Cerebellar cortex (tissue), 1 donor: ENCODE measurements at regions not wholly inside any gene's neighbourhood (a gene's known extent, or its start where the extent isn't known, plus 50 kb on each side); places are given as distances from the start of the nearest gene placed in this dataset.

Source experiments
- DNase-seq: peaks from one replicate; pipeline ENCODE4 v3.0.0-alpha.2; 2015; ENCODE audit warnings: low spot score

DNA sequence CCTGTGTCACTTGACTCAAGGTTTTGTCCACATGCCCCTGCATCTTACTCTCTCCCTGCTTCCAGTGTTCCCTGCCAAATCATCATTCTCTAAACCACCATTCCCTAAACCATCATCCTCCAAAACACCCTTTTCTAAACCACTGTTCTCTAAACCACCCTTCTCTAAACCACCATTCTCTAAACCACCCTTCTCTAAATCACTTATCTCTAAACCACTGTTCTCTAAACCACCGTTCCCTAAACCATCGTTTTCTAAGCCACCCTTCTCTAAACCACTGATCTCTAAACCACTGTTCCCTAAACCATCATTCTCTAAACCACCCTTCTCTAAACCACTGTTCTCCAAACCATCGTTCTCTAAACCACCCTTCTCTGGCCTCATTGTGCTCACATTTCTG, 142.1 kb downstream of the CXCL12 start:
- no peak for DNase-seq

GRCh38 chr10:44242091-44242490, 142.8 kb downstream of the CXCL12 start:
- DNase-seq, result no peak

GRCh38 chr10:44240584-44241205, 144.2 kb downstream of the CXCL12 start:
- no peak for DNase-seq

DNA sequence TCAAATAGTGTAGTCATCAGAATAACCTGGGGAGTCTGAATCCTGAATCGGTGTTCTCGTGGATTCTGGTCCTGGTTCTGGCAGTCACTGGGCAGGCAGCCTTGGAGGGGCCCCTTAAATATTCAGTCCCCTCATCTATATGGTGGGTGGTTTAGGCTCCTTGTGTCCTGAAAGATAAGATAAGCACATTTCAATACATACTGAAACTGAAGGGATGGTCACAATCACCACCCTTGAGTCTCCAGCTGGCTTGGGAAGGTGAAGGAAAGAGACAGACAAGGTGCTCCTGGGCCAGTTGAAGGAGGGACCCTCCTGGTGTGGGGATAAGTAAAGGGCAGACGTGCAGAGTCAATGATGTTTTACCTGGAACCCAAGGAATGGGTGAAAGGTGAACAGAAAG, 146.7 kb downstream of the CXCL12 start:
- no peak for DNase-seq

DNA sequence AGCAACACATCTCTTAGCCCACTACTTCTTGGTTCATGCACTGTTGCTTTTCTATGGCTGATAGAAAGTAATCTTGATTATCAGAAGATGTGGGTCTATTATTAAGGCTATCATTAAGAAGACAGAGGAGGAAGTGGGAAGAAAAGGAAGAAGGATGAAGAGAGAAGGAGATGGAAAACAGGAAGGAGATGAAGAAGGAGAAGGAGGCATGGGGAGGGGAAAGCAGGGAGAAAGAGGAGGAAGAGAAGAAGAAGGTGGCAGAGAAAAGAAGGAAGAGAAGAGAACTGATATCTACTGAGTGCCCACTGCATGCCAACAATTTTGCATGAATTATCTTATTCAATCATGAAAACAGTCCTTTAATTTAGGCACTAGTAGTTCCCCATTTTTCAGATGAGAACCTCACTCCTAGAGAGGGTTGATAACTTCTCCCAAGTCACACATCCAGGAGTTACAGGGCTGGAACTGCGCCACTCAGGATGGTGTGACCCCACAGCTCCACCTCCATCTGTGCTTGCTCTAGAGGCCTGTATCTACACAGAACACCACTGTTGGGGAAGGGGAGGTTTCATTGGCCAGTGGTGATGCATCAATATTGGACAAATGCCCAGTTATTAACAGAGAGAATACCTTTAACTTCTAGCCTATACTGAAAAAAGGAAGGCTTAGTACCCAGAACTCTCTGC, 147.4 kb downstream of the CXCL12 start:
- DNase-seq, result no peak

DNA sequence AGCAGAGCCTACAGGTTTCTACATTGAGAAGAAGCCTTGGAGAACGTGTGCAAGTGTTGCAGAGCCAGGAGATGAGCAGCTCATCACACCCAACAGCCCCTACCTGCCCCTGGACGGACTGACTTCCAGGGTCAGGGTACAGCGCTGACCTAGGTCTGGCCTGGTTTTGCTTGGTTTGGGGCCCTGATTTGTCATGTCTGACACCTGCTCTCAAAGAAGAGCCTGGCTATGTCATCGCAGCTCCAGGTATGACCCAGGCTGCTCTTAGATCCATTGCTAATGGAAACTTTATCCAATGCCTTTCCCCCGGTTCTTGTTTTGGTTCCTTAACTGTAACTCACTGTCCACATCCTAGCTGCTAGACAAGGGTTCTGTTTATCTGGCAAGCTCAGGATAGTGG, 149.5 kb downstream of the CXCL12 start:
- no peak for DNase-seq

DNA sequence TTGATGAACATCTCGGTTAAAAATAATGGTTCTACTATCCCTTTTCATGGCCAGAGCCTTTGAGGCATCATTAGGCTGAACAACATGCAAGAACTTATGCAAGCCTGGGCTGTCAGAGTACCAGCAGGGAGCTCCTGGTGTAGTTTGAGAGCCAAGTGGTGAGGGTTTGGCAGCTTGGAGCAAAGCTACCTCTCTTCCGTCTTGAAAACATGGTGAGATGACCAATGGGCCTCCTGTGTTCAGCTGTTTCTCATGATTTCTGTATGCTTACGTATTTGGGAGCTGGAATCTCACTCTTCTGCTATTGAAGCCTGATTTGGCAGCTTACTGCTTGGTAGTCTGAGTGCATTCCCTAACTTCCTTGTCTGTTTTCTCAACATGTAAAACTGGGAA, 150.4 kb downstream of the CXCL12 start:
- peak; percentile 9 for DNase-seq

DNA sequence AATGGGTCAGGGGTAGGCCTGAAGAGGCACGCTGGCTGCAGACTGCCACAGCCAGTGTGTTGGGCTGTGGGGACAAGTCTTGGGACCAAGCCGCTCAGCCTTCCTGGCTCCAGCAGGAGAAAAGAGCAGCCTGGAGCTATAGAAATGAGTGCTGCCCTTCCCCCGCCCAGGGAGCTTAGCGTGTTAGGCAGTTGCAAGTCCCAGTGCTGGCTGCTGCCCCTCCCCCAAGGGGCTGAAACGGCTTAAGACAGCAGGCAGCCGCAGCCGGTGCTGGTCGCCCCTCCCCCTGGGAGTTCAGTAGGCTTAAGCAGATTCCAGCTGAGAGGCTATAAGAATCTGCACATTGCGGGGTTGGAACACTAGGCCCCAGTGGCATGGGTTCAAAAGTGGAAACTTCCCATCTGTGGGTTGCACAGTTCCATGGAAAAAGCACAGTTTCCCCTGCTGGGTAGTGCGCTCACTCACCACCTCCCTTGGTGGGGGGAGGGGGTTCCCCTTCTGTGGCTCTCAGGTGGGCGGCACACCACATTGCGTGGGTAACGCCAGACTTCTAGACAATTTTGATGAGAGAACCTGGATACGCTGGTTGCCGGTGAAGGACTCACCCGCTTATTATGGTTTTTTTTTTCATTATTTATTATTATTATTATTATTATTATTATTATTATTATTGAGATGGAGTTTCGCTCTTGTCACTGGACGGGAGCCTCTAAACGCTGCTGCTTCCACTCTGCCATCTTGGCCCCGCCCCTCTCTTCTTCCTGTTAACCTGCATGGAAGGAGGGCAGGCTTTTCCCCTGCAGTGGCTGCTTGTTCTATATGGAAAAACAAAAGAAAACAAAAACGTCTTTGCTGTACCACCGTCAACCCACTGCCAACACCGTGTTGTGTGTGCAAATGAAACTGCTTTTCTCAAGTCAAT, 151.1 kb downstream of the CXCL12 start:
- no peak for DNase-seq

GRCh38 chr10:44217274-44217820, 167.6 kb downstream of the CXCL12 start:
- DNase-seq, result no peak

GRCh38 chr10:44216073-44216472, 168.8 kb downstream of the CXCL12 start:
- no peak for DNase-seq

GRCh38 chr10:44209811-44210210, 175.1 kb downstream of the CXCL12 start:
- DNase-seq, result no peak

DNA sequence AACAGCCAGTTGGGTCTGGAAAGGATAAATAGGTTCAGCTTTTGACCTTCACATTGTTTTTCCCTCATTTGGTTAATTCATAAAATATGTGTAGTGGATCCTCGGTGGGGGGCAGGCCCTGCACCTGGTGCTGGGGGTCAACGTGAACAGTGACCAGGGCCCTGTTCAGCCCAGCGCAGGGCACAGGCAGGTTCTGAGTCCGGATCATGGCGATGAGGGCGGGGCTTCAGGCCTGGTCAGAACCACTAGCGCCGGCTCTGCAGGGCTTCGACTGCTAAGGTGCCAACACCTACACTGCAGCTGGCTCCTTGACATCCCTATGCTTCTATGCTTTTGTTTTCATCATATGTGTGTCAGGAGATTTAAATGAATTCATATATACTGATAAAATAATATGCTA, 177.7 kb downstream of the CXCL12 start:
- DNase-seq, result no peak

DNA sequence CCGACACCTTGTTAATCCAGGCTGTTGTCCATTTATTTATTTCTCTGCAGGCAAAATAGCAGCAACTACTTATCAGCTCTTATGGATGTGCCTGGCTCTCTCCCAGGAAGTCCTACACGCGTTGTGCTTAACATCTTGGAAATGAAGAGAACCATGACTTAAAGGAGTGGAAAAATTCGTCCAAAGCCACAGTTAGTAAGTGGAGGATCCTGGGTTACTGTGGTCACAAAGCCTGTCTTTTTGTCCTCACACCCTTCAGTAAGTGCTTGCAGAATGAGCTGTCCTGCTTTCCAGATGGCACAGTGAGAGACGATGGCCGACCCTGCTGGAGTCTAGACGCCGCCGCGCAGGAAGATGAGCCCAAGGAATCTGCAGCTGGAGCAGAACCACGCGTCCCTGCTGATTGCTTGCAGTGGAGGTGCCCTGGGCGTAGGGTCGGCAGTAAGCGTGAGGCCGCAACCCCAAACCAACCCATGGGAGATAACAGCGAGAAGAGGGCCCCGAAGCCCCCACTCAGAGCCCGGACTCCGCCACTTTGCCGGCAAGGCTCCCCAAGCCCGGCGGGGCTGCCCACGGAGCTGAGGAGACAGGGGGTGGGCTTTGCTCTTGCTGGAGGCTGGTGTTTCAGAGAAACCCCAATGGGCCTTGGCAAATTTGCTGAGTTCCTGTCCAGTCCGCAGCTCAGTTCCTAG, 178.6 kb downstream of the CXCL12 start:
- DNase-seq, result no peak

DNA sequence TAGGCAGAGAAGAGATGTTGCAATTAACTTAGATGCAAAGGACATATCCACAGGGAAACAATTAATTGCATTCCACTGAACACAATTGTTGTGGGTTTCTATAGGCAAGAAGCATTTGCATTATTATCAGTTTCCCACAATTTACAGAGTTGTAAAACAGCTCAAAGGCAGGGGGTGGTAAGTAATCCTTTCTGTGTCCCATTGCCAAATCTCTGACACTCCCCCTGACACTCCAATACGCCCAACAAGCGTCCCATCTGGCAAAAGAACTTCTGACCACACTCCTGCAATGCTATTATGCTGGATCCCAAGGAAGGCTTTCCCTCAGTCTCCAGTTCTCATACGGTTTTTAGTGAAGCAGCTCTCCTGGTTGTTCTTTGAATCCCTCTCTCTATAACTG, 179.8 kb downstream of the CXCL12 start:
- DNase-seq, result no peak

GRCh38 chr10:44203535-44203934, 181.4 kb downstream of the CXCL12 start:
- no peak for DNase-seq

GRCh38 chr10:44202952-44203351, 181.9 kb downstream of the CXCL12 start:
- DNase-seq, result no peak

DNA sequence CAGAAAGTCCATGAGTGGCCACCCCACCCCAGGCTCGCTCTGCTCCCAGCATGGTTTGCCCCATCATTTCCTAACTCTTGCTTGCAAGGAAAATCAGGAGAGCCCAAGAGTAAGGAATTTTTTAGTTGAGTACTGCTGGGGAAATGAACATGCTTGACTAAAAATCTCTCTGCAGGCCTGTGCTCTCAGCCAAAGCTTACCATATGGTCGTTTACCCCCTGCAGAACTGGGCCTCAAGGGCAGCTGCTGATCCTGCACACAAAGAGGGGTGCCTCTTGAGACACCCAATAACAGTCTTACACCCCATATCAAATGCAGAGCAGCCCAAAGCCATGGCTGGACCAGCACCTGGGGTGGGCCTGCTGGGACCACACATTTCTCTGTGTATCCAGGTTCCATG, 183.2 kb downstream of the CXCL12 start:
- DNase-seq, result peak; percentile 53

- DNase-seq, result no peak
These were observed 183.9 kb downstream of the CXCL12 start for GRCh38 chr10:44201011-44201410.

DNA sequence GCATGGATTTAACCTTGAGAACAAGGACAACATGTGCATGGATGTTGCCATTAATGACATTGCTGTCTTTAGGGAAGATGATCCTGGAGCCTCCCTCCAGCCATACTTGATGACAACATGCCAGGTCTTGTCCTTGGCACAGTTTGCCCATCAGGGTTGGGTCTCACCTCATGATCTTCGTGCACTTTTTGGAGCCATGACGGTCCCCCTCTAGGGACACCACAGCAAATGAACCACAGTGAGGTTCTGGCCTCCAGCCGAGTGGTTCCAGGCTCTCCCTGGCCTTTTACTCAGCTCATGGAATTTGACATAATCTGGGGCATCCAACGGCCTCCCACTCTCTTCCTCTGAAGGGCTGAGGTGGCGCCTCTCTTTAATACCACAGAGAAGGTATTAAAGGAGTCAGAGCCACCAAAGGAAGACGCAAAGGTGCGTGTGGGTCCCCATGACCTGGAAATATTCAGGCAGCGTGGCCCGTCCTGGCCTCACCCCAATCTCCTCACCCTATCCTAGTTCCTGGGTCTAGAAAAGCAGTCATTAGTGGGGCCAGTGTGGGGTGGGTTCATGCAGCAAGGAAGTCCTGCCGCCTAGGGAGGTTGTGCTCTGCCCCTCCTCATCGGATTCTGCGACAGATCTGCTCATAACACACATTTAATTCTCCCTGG, 184.8 kb downstream of the CXCL12 start:
- DNase-seq, result no peak

- no peak for DNase-seq
These were observed 185.6 kb downstream of the CXCL12 start for GRCh38 chr10:44199267-44199666.

DNA sequence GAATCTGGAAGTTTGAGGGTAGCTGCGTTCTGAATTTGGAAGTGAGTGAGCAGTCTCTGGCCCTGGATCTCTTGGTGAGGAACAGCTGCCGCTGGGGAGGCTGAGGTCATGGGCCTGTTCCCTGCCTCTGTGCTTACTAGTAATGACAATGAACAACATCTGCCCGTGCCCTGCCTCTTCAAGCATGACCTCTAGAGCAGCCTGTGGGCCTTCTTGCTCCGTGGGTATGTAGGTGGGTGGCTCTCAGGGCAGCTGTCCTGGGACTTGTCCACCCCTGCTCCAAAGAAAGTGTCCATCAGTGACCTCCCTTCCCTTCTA, 186.2 kb downstream of the CXCL12 start:
- DNase-seq, result no peak
